ENCODE measurements at regions not wholly inside any gene's neighbourhood (a gene's known extent, or its start where the extent isn't known, plus 50 kb on each side); places are given as distances from the start of the nearest gene placed in this dataset.
A peak's percentile ranks its signal among the peaks of the same experiment; 100 is the strongest.

DNA sequence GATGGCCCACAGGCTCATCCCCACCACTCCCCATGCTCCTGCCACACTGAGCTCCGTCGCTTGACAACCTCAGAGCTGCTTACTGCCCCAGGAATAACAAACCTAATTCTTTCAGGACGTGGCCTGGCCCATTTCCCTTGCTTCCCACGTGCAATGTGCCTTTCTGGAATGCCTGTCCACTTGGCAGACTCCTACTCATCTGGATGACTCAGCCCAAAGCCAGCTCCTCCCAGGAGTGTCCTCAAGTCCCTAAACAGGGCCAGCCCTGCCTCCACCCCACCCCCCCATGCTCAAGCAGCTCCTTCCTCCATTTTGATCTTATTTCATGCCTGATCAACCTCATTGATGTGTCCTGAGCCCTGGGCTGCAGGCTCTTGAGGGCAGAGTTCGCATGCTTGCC lies 164.9 kb upstream of the RNF32 start:
- no peaks in the 10 kb centered on the region for H3K36me3 ChIP-seq
- TF ChIP-seq CTCF (IDR thresholded peaks at IDR 0.05) (peak in 1 of 6 experiments; percentile 3), POLR2A (IDR thresholded peaks at IDR 0.05) (peak in 1 of 2 donors; percentile 18)
- no peaks in the 10 kb centered on the region for H3K27me3 ChIP-seq
- 18 to 28% methylated on average over 5 of the region's 5 CpGs for WGBS, 2 donors
- no peak overlapping the region for H3K4me3 ChIP-seq (replicated peaks in 1 of 3)
- H3K4me1 ChIP-seq = peaks cover 12 to 13% of the 10 kb centered on the region in 2 donors
- H3K27ac ChIP-seq = peak overlapping the region in 2 of 3 donors; percentile 49 to 50
- no peaks in the 10 kb centered on the region for H3K9me3 ChIP-seq
- DNase-seq = peak; percentile 98
- intact Hi-C loops (cut with DNase I) = no loop called here

DNA sequence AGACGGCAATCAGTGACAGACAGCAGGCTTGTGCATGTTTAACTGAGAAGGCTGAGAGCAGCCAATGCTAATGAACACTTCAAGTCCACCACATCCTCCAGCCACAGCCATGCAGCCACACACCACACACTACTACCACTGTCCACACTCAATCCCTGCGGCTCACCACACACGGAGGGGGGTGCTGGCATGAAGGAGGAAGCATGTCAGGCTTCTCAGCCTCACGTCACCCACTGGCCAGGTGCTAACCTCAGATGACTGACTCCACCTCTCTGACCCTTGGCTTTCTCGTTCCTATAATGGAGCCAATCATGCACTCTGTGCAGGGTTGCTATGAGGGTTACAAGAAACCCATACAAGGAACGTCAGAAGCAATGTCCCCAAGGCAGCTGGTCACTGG lies 165.4 kb upstream of the RNF32 start:
- Histone ChIP-seq H3K4me3 (replicated peaks in 1 of 3) (no peak overlapping the region), H3K27ac (peak overlapping the region in 2 of 3 donors; percentile 47 to 50), H3K27me3 (no peaks in the 10 kb centered on the region), H3K9me3 (no peaks in the 10 kb centered on the region), H3K4me1 (peaks cover 12 to 13% of the 10 kb centered on the region in 2 donors), H3K36me3 (no peaks in the 10 kb centered on the region)
- WGBS, 2 donors = 74 to 85% methylated on average over 6 of the region's 6 CpGs
- DNase-seq = no peak
- TF ChIP-seq POLR2A (IDR thresholded peaks at IDR 0.05) (no peak), CTCF (IDR thresholded peaks at IDR 0.05) (no peak)
- intact Hi-C loops (cut with DNase I) = no loop called here

DNA sequence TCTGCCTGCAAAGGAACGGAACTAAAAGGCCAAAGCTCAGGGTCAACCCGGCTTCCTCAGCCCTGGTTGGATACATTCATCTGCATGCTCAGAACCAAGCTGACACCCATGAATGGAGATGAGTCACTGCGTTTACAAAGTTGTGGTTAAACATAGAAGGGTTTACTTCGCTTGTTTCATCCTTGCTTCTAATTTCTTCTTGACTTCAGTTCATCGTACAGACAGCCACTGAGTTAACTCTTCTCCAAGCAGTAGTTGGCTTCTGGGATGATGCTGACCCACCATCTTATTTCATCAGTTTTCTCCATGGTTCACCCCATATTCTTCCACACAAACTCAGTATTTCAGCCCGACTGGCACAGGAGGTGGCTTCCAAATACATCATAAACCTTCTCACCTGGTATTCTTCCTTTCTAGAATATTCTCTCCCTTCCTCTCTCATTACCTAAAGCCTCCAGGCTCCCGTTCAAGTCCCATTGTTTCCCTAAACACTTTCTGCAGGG lies 166.3 kb upstream of the RNF32 start:
- no peak for DNase-seq
- no peaks in the 10 kb centered on the region for H3K9me3 ChIP-seq
- H3K27me3 ChIP-seq = no peaks in the 10 kb centered on the region
- TF ChIP-seq CTCF (IDR thresholded peaks at IDR 0.05) (no peak), POLR2A (IDR thresholded peaks at IDR 0.05) (no peak)
- 81 to 88% methylated on average over 7 of the region's 7 CpGs for WGBS, 2 donors
- H3K36me3 ChIP-seq = no peaks in the 10 kb centered on the region
- intact Hi-C loops (cut with DNase I) = loop anchor here (5.0 kb wide), 1 partner anchor 677 kb away; no protein-coding TSS in a partner anchor
- peaks cover 12 to 13% of the 10 kb centered on the region in 2 donors for H3K4me1 ChIP-seq
- no peak overlapping the region for H3K4me3 ChIP-seq (replicated peaks in 1 of 3)
- H3K27ac ChIP-seq = no peak overlapping the region

DNA sequence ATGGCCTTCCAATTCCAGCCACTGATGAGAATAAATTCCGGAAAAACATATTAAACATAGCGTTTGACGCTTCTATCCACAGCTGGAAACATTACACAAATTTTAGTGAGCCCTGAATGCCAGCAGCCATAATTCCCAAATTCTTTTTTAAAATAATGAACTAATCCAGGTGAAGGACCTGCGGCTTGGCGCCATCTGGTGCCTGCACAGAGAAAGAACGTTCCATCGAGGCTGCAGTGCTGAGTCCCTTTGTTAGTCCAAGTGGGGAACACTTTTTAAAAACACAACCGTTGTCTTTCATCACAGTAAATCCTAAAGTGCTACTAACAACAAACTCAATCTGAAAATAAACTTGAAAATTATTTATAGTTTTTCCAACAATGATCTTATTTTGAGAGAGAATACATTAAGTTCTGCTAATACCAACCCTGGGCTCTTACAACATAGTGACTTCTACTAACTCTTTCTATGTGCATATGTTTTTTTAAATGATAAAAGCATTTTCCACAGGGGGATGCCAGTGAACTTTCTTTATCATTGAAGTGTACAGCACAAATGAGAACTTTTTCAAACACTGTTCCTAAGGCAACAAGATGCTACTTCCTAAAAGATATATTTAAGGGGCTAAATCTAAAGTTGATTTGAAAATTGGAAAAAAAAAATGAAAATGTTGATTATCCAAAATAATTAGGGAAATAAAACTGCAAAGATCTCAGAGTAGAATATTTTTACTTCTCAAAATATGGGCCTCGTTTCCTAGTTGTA lies 166.9 kb upstream of the RNF32 start:
- intact Hi-C loops (cut with DNase I) = loop anchor here (5.0 kb wide), 1 partner anchor 676 kb away; no protein-coding TSS in a partner anchor
- H3K4me3 ChIP-seq (replicated peaks in 1 of 3) = no peak overlapping the region
- H3K36me3 ChIP-seq = no peaks in the 10 kb centered on the region
- H3K4me1 ChIP-seq = peaks cover 12 to 13% of the 10 kb centered on the region in 2 donors
- TF ChIP-seq CTCF (IDR thresholded peaks at IDR 0.05) (peak in 5 of 6 experiments; percentile 34 to 79 (median 63)), POLR2A (IDR thresholded peaks at IDR 0.05) (no peak)
- H3K27ac ChIP-seq = no peak overlapping the region
- no peaks in the 10 kb centered on the region for H3K27me3 ChIP-seq
- 18 to 22% methylated on average over 9 of the region's 9 CpGs for WGBS, 2 donors
- H3K9me3 ChIP-seq = no peaks in the 10 kb centered on the region
- peak; percentile 66 to 74 for DNase-seq

GRCh38 chr7:156472267-156472666 lies 168.3 kb upstream of the RNF32 start:
- TF ChIP-seq CTCF (IDR thresholded peaks at IDR 0.05) = no peak
- TF ChIP-seq POLR2A (IDR thresholded peaks at IDR 0.05) = no peak
- intact Hi-C loops (cut with DNase I) = loop anchor here (5.0 kb wide), 1 partner anchor 675 kb away; no protein-coding TSS in a partner anchor
- WGBS, 2 donors = 92 to 94% methylated on average over 11 of the region's 11 CpGs

More at GRCh38 chr7:156472267-156472666, 168.3 kb upstream of the RNF32 start:
- no peaks in the 10 kb centered on the region for H3K9me3 ChIP-seq
- H3K4me3 ChIP-seq (replicated peaks in 1 of 3) = no peak overlapping the region
- DNase-seq = no peak
- H3K4me1 ChIP-seq = peaks cover 12 to 13% of the 10 kb centered on the region in 2 donors
- no peaks in the 10 kb centered on the region for H3K36me3 ChIP-seq
- H3K27me3 ChIP-seq = no peaks in the 10 kb centered on the region
- H3K27ac ChIP-seq = no peak overlapping the region

Measured in thyroid gland (tissue), 4 donors.